NCI-H510A treated with DMSO at 0.1 percent for 48 hours (cell line): ENCODE measurements at regions not wholly inside any gene's neighbourhood (a gene's known extent, or its start where the extent isn't known, plus 50 kb on each side); places are given as distances from the start of the nearest gene placed in this dataset.

Experiments used
- DNase-seq: peaks from one replicate; lab custom pipeline; 2025; lab: John Stamatoyannopoulos, UW

DNA sequence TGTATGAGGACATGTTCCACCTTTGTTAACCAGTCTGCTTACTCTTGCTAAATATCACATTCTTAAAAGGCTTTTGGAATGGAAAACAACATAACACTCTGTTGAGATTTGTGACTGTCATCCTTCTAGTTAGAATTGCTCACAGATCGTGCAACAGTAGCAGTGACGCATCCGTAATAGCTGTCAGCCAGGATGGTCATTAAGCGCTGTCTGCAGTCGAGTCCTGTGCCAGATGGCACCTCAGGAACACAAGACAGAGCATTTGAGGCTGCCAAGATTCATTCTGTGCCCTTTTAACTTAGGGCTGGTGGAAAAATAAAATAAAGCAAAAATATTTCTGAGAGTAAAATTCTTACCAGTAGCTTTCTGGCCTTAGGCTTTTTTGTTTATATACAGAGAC, 348.6 kb downstream of the ANKRD7 start:
- no peak for DNase-seq

DNA sequence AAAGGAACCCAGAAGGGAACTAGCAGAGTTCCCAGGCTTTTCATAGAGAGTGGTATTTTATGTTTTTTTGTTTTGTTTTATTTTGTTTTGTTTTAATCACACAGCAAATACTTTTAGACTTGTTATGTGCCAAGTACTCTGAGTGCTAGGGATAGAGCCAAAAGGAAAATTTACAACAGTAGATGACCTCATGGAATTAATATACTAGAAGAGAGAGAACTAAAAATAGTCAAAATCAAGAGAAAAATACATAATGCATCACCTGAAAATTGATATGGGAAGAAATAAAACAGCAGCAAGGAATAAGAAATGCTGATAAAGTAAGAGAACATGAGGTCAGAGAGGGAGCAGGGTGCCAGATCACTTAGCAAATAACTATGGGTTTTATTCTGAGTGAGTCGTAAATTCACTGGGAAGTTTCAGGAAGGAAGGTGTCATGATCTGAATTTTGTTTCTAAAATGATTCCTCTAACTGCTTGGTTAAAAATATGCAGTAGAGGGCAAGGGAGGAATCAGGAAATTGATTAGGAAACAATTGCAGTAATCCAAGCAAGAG, 351.0 kb downstream of the ANKRD7 start:
- DNase-seq, result no peak

DNA sequence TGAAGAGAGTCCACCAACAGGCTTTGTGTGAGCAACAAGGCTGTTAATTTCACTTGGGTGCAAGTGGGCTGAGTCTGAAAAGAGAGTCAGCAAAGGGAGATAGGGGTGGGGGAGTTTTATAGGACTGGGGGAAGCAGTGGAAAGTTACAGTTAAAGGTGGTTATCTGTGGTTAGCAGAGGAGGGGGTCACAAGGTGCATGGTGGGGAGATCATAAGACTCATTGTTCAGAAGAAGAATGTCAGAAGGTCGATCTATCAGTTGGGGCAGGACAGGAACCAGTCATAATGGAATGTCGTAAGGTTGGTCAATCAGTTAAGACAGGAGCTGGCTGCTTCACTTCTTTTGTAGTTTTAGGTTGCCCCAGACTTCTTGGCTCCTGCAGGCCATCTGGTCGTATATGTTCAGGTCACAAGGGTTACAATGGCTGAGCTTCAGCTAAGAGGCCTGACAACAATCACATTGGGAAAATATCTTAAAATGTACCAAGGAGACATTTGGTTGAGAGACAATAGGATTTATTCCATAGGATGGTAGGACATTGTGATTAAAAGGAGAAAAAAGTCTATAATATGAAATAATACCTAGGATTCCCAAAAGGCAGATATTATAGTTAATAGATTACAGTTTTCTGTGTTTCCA, 356.4 kb downstream of the ANKRD7 start:
- no peak for DNase-seq

DNA sequence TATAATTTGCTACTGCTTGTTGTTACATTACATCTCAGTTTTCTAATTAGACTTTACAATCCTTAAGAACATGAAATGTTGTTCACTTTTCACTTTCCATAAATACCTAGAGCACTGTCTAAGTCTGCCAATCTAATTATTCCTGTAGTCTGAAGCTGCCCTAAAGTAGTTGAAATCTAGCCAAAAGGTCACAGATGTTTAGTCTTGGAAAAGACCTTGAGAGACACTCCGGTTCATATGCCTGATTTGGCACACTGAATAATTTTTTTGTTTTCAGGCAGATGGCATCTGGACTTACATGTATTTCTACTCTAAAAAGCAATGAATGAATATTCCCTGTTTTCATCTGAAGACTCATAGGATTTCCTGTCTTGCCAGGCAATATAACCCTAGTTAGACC, 359.1 kb downstream of the ANKRD7 start:
- DNase-seq, result no peak

DNA sequence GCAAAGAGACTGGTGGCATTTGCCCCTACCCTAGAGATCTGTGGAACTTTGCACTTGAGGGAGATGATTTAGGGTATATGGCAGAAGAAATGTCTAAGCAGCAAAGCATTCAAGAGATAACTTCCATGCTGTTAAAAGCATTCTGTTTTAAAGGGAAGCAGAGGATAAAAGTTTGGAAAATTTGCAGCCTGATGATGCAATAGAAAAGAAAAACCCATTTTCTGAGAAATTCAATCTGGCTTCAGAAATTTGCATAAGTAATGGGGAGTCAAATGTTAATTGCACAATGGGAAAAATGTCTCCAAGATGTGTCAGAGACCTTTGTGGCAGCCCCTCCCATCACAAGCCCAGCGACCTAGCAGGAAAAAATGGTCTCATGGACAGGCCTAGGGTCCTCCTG, 361.7 kb downstream of the ANKRD7 start:
- DNase-seq, result no peak

DNA sequence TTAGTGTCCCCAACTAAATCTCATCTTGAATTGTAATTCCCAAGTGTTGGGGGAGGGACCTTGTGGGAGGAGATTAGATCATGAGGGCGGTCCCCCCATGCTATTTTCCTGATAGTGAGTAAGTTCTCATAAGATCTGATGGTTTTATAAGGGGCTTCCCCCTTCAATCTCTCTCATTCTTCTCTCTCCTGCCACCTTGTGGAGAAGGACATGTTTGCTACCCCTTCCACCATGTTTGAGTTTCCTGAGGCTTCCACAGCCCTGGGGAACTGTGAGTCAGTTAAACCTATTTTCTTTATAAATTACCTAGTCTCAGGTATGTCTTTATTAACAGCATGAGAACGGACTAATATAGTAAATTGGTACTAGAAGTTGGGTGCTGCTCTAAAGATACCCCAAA, 365.6 kb downstream of the ANKRD7 start:
- no peak for DNase-seq

DNA sequence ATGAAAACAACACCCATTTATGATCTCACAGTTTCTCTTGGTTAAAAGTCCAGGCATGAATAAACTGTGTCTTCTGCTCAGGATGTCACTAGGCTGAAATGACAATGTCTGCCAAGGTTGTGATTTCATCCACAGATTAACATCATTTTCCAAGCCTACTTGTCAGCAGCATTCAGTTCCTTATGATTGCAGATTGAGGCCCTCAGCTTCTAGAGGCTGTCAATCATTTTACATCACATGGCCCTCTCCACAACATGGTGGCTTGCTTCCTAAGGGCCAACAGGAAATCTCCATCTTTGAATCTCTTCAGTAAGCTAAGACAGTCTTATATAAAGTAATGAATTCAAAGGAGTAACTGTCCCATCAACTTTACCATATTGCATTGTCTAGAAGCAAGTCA, 377.6 kb downstream of the ANKRD7 start:
- DNase-seq, result no peak

DNA sequence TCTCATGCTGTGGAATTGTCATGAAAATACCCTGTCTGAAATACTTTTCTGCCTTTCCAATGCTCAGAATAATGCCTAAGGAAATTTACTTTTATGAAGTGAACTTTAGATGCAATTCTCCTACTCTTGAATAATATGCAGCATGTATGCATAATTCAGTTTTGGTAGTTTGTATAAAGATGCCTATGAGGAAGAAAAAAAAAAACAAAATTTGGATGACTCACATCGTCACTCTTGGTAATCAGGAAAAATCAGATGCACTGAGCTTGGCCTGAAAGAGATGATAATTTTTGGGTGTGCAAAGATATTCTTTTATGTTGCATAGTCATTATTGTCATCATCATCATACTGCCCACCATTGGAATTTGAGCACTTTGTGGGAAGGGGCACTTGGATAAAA, 382.1 kb downstream of the ANKRD7 start:
- no peak for DNase-seq

DNA sequence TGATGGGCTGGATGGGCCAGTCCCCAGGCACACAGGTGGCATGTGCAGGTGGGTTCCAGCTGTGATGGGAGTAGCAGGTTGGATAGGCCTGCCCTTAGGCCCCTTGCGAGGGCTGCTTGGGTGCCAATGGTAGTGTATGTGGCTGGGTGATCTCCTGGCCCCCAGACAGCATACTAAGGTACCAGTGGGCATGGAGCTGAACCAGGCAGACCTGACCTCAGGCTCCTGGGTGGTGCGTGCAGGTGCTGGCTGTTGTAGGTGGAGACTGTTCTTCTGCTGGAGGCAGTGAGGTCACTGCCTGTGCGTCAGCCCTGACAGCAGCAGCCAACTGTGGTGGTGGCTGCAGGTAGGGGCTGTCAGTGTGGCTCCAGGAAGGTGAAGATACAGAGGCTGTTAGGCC, 384.7 kb downstream of the ANKRD7 start:
- no peak for DNase-seq

DNA sequence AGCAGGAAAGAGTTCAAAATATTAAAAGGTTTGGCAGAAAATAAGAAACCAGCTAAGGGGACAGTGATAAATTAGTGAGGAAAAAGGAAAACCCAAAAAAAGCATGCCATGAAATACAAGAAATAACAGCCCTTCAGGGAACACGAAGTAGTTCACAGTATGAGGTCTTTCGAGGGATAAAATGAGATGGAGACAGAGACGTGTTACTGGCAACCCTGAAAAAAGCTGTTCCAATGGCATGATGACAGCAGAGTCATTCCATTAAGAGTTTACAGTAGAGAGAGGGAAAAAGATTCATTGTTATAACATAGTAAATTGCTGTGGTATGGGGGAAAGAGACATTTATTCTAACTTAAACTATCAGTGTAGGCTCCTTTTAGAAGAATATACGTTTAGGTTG, 391.2 kb downstream of the ANKRD7 start:
- DNase-seq, result no peak

DNA sequence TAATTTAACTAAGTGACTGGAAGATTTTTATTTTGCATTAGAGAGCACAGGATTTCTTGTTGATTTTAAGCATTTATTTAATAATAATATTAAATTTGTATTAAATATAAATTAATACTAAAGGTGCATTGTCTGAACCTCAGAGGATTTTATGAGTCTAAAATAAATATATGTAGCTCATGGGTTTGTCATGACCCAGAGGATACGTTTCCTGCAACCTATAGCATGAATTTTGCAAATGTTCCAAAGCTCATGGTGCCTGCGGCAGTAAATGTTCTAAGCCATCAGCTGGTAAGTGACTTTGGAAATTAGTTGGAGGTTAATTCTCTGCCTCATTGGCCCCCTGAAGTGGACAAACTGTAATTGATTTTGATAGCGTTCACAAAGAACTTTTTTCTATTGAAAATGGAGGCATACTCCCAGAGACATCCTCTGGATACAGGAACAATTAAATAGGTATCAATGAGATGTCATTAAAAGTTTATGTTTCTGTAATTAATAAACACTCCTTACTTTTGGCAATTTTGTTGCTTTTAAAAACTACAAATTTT, 397.4 kb downstream of the ANKRD7 start:
- DNase-seq, result no peak

DNA sequence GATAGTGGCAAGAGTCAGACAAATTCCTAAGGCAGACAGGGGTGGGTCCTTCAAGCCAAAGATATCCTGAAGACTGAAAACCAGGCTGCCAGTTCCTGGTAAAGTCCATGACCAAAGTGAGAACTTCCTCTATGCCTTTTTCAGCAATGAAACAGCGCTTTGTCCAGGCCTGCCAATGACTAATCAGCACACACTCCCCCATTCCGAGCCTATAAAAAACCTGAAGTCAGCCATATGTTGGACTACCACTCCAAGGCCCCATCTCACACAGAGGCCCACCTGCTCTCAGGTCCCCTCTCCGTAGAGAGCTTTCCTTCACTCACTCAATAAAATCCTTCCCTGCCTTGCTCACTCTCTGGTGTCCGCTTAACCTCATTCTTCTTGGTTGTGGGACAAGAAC, 402.2 kb downstream of the ANKRD7 start:
- no peak for DNase-seq

DNA sequence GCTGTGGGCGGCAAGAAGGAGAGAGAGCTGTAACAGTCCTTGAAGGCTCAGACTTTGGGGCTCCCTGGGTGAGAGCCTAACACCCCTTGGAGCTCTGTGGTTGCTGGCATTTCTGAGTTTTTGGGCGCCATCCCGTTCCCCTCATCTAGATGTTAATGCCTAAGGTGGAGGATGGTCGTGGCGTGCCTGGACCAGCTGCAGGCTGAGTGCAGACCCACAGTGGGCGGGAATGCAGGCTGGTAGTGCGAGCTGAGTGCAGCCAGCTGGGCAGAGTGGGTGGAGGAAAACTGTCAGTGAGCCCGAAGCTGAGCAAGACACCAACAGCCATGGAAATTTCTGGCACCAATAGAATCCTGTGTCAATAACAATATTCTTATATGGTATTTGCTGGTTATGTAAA, 403.0 kb downstream of the ANKRD7 start:
- DNase-seq, result no peak

DNA sequence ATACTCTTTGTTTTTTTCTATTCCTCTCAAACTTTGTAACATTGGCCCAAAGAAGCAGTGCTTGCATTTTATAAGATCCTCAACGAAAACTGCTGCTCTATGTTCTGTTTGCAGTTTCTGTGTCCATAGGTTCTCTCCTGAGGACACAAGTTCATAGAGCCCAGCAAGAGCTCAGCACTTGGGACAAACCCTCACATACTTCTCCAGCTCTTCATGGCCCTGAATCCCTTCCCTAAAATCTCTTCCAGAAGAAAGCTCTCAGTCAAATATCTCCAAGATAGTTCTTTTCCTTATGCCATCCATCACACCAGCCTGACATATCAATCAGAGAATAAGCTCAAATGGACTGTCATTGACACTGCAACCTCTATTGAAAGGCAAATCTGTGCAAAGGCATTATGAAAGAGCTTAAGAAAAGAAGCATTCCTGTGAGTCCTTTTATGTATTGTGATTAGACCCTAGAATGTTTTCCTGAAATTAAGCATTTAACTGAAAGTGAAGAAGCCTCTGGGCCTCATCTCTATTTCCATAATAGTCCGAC, 405.5 kb downstream of the ANKRD7 start:
- DNase-seq, result no peak

DNA sequence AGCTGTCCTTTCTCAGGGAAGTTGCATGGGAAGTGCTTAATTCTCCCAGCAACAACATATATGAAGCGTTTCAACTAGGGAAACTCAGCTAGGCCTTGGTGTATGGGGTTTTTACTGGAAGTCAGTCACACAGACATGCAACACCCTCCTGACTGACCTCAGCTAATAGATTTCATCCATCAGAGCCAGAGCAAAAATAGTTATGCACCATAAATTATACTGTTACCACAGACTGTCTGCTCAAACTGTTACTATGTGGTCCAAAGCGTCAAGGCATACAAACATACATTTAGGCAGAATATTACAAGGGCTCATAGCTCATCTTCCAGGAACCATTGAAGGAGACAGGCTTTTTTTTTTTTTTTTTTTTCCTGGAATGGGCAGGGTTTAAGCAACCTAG, 417.9 kb downstream of the ANKRD7 start:
- no peak for DNase-seq

DNA sequence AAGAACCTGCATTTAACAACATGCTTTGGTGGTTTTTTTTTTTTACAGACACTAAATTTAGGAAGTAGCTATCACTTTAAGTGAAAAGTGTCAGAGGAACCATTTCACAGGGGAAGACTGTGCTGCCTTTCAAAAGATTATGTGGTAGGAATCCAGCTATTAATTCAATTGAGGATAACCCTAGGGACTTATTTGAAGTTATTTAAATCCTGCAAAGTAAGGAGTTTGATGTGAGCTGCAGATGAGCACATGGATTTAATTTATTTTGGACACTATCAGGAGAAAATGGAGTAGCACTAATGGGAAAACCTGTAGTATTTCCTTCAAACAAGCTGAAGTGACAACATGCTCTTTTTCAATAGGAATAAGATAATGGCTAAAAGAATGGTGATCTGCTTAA, 419.8 kb downstream of the ANKRD7 start:
- DNase-seq, result no peak

DNA sequence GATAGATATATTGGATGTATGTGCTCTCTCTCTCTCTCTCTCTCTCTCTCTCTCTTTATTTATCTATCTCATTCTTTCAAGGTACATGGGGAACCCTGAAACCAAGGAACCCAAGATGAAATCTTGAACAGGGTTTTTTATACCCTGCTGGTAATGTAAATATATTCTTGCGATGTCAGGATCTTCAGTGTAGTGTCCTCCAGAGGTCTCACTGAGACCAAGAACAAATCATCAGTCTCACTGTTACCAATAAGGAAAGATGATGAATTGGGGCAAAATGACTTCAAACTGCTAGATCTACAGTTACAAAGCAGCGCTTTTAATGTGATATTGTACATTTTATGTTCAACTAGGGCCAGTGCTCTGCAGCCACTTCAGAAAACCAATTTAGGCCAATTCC, 423.5 kb downstream of the ANKRD7 start:
- DNase-seq, result no peak

DNA sequence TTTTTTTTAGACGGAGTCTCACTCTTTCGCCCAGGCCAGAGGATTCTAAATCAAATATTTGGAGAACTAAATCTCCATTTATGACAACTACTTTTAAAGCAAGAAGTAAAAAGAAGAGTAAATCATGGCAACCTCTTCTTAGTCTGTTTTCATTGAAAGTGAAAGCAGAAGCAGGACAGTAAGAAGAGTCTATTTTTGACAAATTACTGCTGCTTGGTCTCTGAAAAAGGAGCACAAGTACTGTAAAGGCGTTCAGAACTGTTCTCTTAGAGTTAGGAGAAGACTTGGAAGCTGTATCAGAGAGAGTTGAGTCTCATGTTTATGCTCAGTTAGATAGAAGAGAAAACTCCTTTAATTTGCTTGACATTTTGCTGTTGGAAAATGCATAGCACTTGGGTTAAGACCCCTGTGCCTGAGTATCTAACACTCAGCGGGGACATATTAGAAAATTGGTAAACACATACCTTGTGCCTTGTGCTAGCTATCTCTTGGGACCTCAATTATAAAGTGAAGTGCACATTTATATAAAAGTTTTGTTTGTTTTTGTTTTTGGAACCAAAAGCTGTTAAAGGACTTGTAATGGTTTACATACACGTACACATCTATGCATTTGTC, 433.0 kb downstream of the ANKRD7 start:
- DNase-seq, result no peak

DNA sequence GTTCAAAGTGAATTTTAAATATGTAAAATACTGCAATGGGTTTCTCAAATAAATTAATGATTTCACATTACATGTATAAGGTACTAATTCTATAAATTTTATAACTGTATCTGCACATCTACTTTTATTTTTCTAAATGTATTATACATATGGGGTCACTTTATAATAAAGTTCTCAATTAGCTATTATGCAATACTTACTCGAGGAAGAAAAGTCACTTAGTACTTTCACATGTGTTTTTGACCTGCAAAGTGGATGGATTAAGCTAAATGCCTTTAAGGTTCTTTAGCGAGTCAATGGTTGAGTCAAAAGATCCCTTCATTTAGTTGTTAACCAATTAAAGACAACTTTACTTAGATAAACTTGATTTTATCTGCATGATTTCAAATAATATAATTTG, 437.8 kb downstream of the ANKRD7 start:
- no peak for DNase-seq

DNA sequence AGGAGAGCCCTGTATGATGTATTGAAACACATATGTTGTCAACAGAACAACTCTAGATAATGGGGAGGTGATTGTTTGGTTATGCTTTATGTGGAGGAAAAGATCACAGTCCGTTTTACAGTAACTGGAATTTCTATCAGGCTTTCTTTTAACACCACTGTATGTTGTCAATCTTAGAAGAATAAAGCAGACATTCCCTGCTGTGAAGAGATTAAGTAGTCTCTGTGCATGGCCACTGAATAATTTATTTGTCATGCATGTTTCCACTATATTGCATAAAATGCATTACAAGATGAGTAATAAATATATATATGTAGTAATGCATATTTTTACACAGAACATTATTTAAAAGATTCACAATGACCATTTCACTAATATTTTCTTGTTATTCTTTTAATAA, 440.0 kb downstream of the ANKRD7 start:
- DNase-seq, result no peak

DNA sequence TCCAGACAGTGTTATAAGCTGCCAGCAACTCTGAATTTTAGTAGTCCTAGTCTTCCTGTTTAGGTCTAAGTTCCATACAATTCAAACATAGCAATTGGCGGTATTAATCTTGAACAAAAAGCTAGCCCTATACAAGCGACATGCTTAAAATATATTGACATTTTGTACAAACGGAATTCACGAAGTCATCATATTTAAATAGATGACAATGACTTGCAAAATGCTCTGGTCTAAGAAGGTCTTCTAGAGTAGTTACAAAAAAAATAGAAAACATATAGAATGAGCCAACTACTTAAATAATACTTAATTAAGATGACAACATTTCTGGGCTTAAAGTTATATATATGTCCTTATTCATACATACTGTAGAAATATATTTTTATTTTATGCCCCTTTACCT, 446.6 kb downstream of the ANKRD7 start:
- DNase-seq, result no peak

DNA sequence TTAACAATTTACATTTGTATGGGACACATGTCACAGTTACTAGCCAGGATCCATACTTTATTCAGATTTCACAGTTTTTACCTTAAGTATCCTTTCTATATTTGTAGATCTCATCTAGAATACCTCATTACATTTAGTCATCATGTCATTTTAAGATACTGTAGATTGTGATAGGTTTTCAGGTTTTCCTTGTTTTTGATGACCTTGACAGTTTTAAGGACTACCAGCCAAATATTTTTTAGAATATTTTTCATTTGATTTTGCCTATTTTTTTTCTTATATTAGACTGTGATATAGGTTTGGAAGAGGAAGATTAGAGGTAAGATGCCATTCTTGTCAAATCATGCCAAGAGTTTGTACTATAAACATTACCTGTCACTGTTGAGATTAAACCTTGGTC, 460.3 kb downstream of the ANKRD7 start:
- DNase-seq, result no peak

DNA sequence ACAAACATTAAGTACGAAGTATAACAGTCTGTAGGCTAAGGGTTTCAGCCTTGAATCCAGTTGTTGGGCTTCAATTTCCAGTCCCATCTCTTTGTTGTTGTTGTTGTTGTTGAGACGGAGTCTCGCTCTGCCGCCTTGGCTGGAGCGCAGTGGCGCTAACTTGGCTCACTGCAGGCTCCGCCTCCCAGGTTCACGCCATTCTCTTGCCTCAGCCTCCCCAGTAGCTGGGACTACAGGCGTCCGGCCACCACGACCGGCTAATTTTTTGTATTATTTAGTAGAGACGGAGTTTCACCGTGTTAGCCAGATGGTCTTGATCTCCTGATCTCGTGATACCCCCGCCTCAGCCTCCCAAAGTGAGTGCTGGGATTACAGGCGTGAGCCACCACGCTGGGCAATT, 464.9 kb downstream of the ANKRD7 start:
- no peak for DNase-seq

DNA sequence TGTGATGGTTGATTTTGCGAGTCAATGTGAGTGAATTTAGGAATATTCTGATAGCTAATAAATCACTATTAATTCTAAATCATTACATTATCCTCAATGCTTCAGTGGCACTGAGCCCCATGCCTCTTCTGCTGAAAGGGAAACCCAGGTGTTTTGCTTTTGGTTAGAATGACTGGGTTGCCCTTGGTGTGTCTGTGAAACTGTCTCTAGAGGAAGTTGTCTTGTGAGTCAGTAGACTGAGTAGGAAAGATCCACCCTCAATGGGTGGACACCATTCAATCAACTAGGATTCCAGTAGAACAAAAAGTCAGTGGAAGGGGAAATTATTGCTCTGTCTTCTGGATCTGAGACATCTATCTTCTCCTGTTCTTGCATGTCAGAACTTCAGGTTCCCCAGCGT, 472.4 kb downstream of the ANKRD7 start:
- DNase-seq, result no peak
